ENCODE measurements at regions not wholly inside any gene's neighbourhood (a gene's known extent, or its start where the extent isn't known, plus 50 kb on each side); places are given as distances from the start of the nearest gene placed in this dataset.

- no peaks in the 10 kb centered on the region for H3K9me3 ChIP-seq (ENCODE audit: control insufficient read depth, low read length)
Measured at GRCh38 chr20:40449144-40449690, 239.8 kb downstream of the MAFB start.

GRCh38 chr20:40446888-40447287 lies 242.1 kb downstream of the MAFB start:
- Histone ChIP-seq H3K9ac (no peak overlapping the region), H3K9me3 (ENCODE audit: control insufficient read depth, low read length) (no peaks in the 10 kb centered on the region), H3K4me2 (ENCODE audit: low read length) (no peak overlapping the region), H3K27ac (no peak overlapping the region), H2AFZ (no peak overlapping the region), H3K79me2 (no peaks in the 10 kb centered on the region), H3K36me3 (ENCODE audit: control insufficient read depth, insufficient read depth, low read length) (no peaks in the 10 kb centered on the region), H3K4me3 (ENCODE audit: low read depth, low read length) (no peak overlapping the region), H3K27me3 (ENCODE audit: control insufficient read depth, insufficient read depth, low read length) (no peaks in the 10 kb centered on the region), H3K4me1 (no peaks in the 10 kb centered on the region)
- TF ChIP-seq CTCF (IDR thresholded peaks at IDR 0.05), result no peak

More at GRCh38 chr20:40449144-40449690, 239.8 kb downstream of the MAFB start:
- no peak for TF ChIP-seq CTCF (IDR thresholded peaks at IDR 0.05)
- H3K36me3 ChIP-seq (ENCODE audit: control insufficient read depth, insufficient read depth, low read length), result no peaks in the 10 kb centered on the region
- no peaks in the 10 kb centered on the region for H3K79me2 ChIP-seq
- no peak overlapping the region for H3K4me2 ChIP-seq (ENCODE audit: low read length)
- H3K27me3 ChIP-seq (ENCODE audit: control insufficient read depth, insufficient read depth, low read length), result no peaks in the 10 kb centered on the region
- no peaks in the 10 kb centered on the region for H3K4me1 ChIP-seq
- H3K9ac ChIP-seq, result no peak overlapping the region
- no peak overlapping the region for H3K27ac ChIP-seq
- no peak overlapping the region for H3K4me3 ChIP-seq (ENCODE audit: low read depth, low read length)
- H2AFZ ChIP-seq, result no peak overlapping the region

GRCh38 chr20:40444516-40444915 lies 244.5 kb downstream of the MAFB start:
- Histone ChIP-seq H3K9ac (no peak overlapping the region), H3K4me3 (ENCODE audit: low read depth, low read length) (no peak overlapping the region), H3K4me1 (no peaks in the 10 kb centered on the region), H3K79me2 (no peaks in the 10 kb centered on the region), H3K36me3 (ENCODE audit: control insufficient read depth, insufficient read depth, low read length) (no peaks in the 10 kb centered on the region), H3K9me3 (ENCODE audit: control insufficient read depth, low read length) (no peaks in the 10 kb centered on the region), H3K4me2 (ENCODE audit: low read length) (no peak overlapping the region), H3K27me3 (ENCODE audit: control insufficient read depth, insufficient read depth, low read length) (no peaks in the 10 kb centered on the region), H2AFZ (no peak overlapping the region), H3K27ac (no peak overlapping the region)
- TF ChIP-seq CTCF (IDR thresholded peaks at IDR 0.05), result no peak

GRCh38 chr20:40443753-40444152 lies 245.3 kb downstream of the MAFB start:
- no peak overlapping the region for H3K27ac ChIP-seq

More at GRCh38 chr20:40443753-40444152, 245.3 kb downstream of the MAFB start:
- no peak overlapping the region for H2AFZ ChIP-seq
- no peaks in the 10 kb centered on the region for H3K27me3 ChIP-seq (ENCODE audit: control insufficient read depth, insufficient read depth, low read length)
- TF ChIP-seq CTCF (IDR thresholded peaks at IDR 0.05), result no peak
- H3K4me2 ChIP-seq (ENCODE audit: low read length), result no peak overlapping the region
- H3K4me3 ChIP-seq (ENCODE audit: low read depth, low read length), result no peak overlapping the region
- no peaks in the 10 kb centered on the region for H3K4me1 ChIP-seq
- no peaks in the 10 kb centered on the region for H3K36me3 ChIP-seq (ENCODE audit: control insufficient read depth, insufficient read depth, low read length)
- H3K79me2 ChIP-seq, result no peaks in the 10 kb centered on the region
- no peaks in the 10 kb centered on the region for H3K9me3 ChIP-seq (ENCODE audit: control insufficient read depth, low read length)
- no peak overlapping the region for H3K9ac ChIP-seq

Measured in parathyroid adenoma (tissue), 2 donors.